Fibroblast of gingiva (primary cell): ENCODE measurements at regions not wholly inside any gene's neighbourhood (a gene's known extent, or its start where the extent isn't known, plus 50 kb on each side); places are given as distances from the start of the nearest gene placed in this dataset.
A peak's percentile ranks its signal among the peaks of the same experiment; 100 is the strongest.

Source experiments
- DNase-seq: peaks from one replicate; pipeline ENCODE4 v3.0.0-alpha.2; 2011; ENCODE audit warnings: low read depth

DNA sequence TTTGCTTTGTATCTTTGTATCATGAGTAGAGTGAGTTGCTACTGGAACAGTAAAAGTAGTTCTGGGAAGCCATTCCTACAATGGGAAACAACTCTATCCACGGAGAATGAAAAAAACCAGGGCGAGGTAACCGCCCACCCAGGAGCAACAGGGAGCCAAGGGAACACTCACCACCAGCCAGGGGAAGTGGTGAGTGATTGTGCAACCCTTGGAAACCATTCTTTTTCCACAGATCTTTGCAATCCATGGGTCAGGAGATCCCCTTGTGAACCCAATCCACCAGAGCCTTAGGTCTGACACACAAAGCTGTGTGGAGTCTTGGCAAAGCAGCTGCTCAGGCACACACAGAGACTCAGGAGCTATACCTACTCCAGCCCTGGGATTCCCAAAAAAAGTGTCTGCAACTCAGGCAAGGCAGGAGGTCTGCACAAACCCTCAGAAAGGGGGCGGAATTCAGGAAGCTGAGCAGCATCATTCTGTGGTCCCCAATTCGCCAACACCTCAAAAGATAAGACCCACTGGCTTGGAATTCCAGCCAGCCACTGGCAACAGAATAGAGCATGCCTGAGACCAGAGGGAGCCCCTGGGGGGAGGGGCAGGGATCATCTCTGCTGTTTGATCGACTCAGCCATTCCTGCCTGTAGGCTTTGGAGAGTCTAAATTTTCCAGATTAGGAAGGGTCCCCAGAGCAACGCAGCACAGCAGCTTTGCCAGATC lies 52.1 kb upstream of the PPFIA2 start:
- DNase-seq, result peak; percentile 61

GRCh38 chr12:81809829-81810595 lies 50.9 kb upstream of the PPFIA2 start:
- DNase-seq, result no peak

DNA sequence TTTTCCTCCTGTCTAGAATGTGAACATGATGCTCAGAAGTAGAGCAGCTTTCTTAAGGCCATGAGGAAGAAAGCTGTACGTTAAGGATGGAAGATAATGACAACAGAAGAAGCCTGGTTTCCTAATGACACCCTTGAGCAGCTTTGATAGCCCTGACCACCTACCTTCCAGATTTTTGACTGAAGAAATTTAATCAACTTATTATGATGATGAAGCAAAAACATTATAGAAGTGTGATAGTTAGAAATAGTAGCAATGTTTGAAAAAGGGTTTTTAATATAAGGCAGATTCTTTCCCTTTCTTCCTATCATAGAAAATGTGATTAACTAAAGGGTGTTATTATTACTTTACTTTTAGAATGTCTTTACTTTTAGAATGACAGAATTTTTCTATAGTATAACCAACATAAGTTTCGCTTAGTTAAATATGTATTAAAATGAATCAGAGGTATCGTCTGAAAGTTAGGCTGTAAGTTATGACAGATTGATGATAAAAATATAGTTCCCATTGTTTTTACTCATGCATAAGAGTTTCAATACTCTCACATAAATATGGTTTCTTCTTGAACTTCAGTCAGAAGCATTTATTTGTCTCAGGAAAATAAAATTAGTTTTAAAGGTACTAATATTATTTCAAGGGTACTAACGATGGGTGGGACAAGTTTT lies 50.1 kb upstream of the PPFIA2 start:
- no peak for DNase-seq
